ENCODE measurements at regions not wholly inside any gene's neighbourhood (a gene's known extent, or its start where the extent isn't known, plus 50 kb on each side); places are given as distances from the start of the nearest gene placed in this dataset.

- RAD21 ChIA-PET (ENCODE audit: unreplicated experiment): interaction anchor here (1.4 to 2.5 kb wide), 3 partner anchors 57 to 62 kb away, joined by 4 to 25 read pairs (median 5); partner anchors contain the start of gene BTG1
- TF ChIP-seq RUNX3 (IDR thresholded peaks at IDR 0.05; ENCODE audit: low read length) (no peak), GATAD2B (conservative IDR thresholded peaks at IDR 0.05; ENCODE audit: low read depth) (no peak), SUPT20H (IDR thresholded peaks at IDR 0.05; ENCODE audit: borderline replicate concordance, control insufficient read depth, low read depth, low read length) (no peak), TCF7 (IDR thresholded peaks at IDR 0.05; ENCODE audit: borderline replicate concordance) (no peak), FOS (IDR thresholded peaks at IDR 0.05; ENCODE audit: borderline replicate concordance, extremely low read depth, insufficient read length) (no peak)
- Histone ChIP-seq H3K79me2 (ENCODE audit: control insufficient read depth, insufficient read depth, low read length) (no peaks in the 10 kb centered on the region), H3K27me3 (replicated peaks in 1 of 2; ENCODE audit: control insufficient read depth in 2 of 2, insufficient read depth in 2 of 2, low read length in 1 of 2) (no peaks in the 10 kb centered on the region), H3K4me2 (ENCODE audit: control insufficient read depth, insufficient read depth) (no peak overlapping the region), H3K27ac (ENCODE audit: control insufficient read depth, insufficient read depth) (no peak overlapping the region), H3K9me3 (replicated peaks; ENCODE audit: control insufficient read depth, insufficient read depth, low read length) (no peaks in the 10 kb centered on the region; the same call in 2 of the 3 replicates), H3K36me3 (ENCODE audit: control insufficient read depth in 2 of 2, insufficient read depth in 2 of 2, low read length in 1 of 2) (no peaks in the 10 kb centered on the region), H3K9ac (ENCODE audit: control insufficient read depth, insufficient read depth, low read length) (no peak overlapping the region), H3K4me3 (no peak overlapping the region), H4K20me1 (ENCODE audit: control insufficient read depth, insufficient read depth) (no peaks in the 10 kb centered on the region), H2AFZ (ENCODE audit: control insufficient read depth, low read depth, low read length) (no peak overlapping the region), H3K4me1 (ENCODE audit: control insufficient read depth, insufficient read depth, low read length) (peaks cover 13% of the 10 kb centered on the region)
- POLR2A ChIA-PET: interaction anchor here (0.8 to 1.4 kb wide), 2 partner anchors 12 to 61 kb away, joined by 3 to 4 read pairs; partner anchors contain the start of gene BTG1
- DNase-seq (ENCODE audit: low read depth, low spot score) (no peak), FAIRE-seq (no peak), ATAC-seq (no peak)
- in situ Hi-C loops (cut with MboI) (no loop called here), intact Hi-C loops (cut with micrococcal nuclease; ENCODE audit: unreplicated experiment) (loop anchor here (5.0 kb wide), 1 partner anchor 49 kb away; no protein-coding TSS in a partner anchor)
- BruUV-seq (replicated peaks): no TSS peak
- SMC1A ChIA-PET (ENCODE audit: uncharacterized antibody, unreplicated experiment): interaction anchor here (0.8 to 2.2 kb wide), 8 partner anchors 12 to 159 kb away, joined by 3 to 8 read pairs (median 4); no protein-coding TSS in a partner anchor
- CTCF ChIA-PET: no interaction called here
- 100% methylated on average over 1 of the region's 1 CpG for WGBS (ENCODE audit: insufficient coverage, insufficient replicate concordance, low lambda C conversion rate, missing lambda C conversion rate)
Measured at GRCh38 chr12:92206596-92206995, 61.0 kb upstream of the BTG1 start.

GRCh38 chr12:92206011-92206410 is 60.4 kb upstream of the BTG1 start:
- intact Hi-C loops (cut with micrococcal nuclease; ENCODE audit: unreplicated experiment): loop anchor here (5.0 kb wide), 1 partner anchor 49 kb away; no protein-coding TSS in a partner anchor
- Histone ChIP-seq H3K4me2 (ENCODE audit: control insufficient read depth, insufficient read depth) (no peak overlapping the region), H3K79me2 (ENCODE audit: control insufficient read depth, insufficient read depth, low read length) (no peaks in the 10 kb centered on the region), H3K9me3 (replicated peaks; ENCODE audit: control insufficient read depth, insufficient read depth, low read length) (no peaks in the 10 kb centered on the region; the same call in 2 of the 3 replicates), H4K20me1 (ENCODE audit: control insufficient read depth, insufficient read depth) (no peaks in the 10 kb centered on the region), H3K36me3 (ENCODE audit: control insufficient read depth in 2 of 2, insufficient read depth in 2 of 2, low read length in 1 of 2) (no peaks in the 10 kb centered on the region), H2AFZ (ENCODE audit: control insufficient read depth, low read depth, low read length) (no peak overlapping the region), H3K4me3 (no peak overlapping the region), H3K27me3 (replicated peaks in 1 of 2; ENCODE audit: control insufficient read depth in 2 of 2, insufficient read depth in 2 of 2, low read length in 1 of 2) (no peaks in the 10 kb centered on the region), H3K9ac (ENCODE audit: control insufficient read depth, insufficient read depth, low read length) (no peak overlapping the region), H3K27ac (ENCODE audit: control insufficient read depth, insufficient read depth) (no peak overlapping the region), H3K4me1 (ENCODE audit: control insufficient read depth, insufficient read depth, low read length) (peaks cover 13% of the 10 kb centered on the region)
- POLR2A ChIA-PET: no interaction called here
- CTCF ChIA-PET: no interaction called here
- TF ChIP-seq SREBF1 (IDR thresholded peaks at IDR 0.05; ENCODE audit: low read length): no peak
- no peak for TF ChIP-seq ZNF207 (IDR thresholded peaks at IDR 0.05; ENCODE audit: borderline replicate concordance)
- RAD21 ChIA-PET (ENCODE audit: unreplicated experiment): interaction anchor here (1.4 to 1.7 kb wide), 2 partner anchors 57 to 60 kb away, joined by 4 to 5 read pairs; partner anchors contain the start of gene BTG1
- FAIRE-seq (no peak), ATAC-seq (no peak), DNase-seq (ENCODE audit: low read depth, low spot score) (no peak)
- SMC1A ChIA-PET (ENCODE audit: uncharacterized antibody, unreplicated experiment): interaction anchor here (0.8 to 2.2 kb wide), 7 partner anchors 13 to 159 kb away, joined by 3 to 8 read pairs (median 4); no protein-coding TSS in a partner anchor
- no TSS peak for BruUV-seq (replicated peaks)
- WGBS (ENCODE audit: insufficient coverage, insufficient replicate concordance, low lambda C conversion rate, missing lambda C conversion rate): 95% methylated on average over 1 of the region's 1 CpG
- in situ Hi-C loops (cut with MboI): no loop called here

Measured in GM12878 (cell line).